A549 (cell line): ENCODE measurements at regions not wholly inside any gene's neighbourhood (a gene's known extent, or its start where the extent isn't known, plus 50 kb on each side); places are given as distances from the start of the nearest gene placed in this dataset.
"Not testable (repeated sequence)": the region's sequence is repeated elsewhere in the genome, so short reads cannot be mapped to it uniquely, and the experiment has no call there.

Source experiments
- ATAC-seq, 2 experiments: fragments of 200-7000 bp in 1 of 2; fragments of >200 bp in 1 of 2; cut with Nextera tagmentation in 1 of 2; cut with Tn5 transposase in 1 of 2; 3 replicates each; pipeline versions ENCODE4 v1.8.0 to v1.9.1; 2018 to 2020; ENCODE audit warnings: mild to moderate bottlenecking in 1 of 2, moderate library complexity in 1 of 2
- CTCF ChIA-PET: fragments of 300-600 bp; sonication (Branson Sonifier 250); formaldehyde crosslinking; extraction: SDS; loops from one replicate; lab custom pipeline; 2021; ENCODE audit warnings: antibody characterized with exemption, inconsistent platforms; lab: Yijun Ruan, JAX
- POLR2A ChIA-PET: fragments of 350-600 bp; formaldehyde crosslinking; extraction: SDS; loops from one replicate; lab custom pipeline; 2021; ENCODE audit warnings: antibody characterized with exemption, inconsistent platforms; lab: Yijun Ruan, JAX
- DNase-seq, 2 experiments: peaks; one replicate each; pipeline versions ENCODE4 v3.0.0 to v3.0.0-alpha.2; 2011 to 2016; ENCODE audit warnings: low read depth in 1 of 2, low spot score in 1 of 2
- FAIRE-seq: peaks from 2 replicates; lab custom pipeline; 2011; peaks lifted over from hg19 to GRCh38; lab: Jason Lieb, UNC
- H3K27ac ChIP-seq, 2 experiments: fragments of >200 bp; sonication (Bioruptor Twin); formaldehyde crosslinking; 3 replicates each; pipeline ENCODE4 v1.5.1; 2016 to 2017
- H3K4me1 ChIP-seq: fragments of >200 bp; sonication (Bioruptor Twin); formaldehyde crosslinking; 3 replicates; pipeline ENCODE4 v1.6.1; 2016
- H3K4me2 ChIP-seq: fragments of >200 bp; sonication (Bioruptor Twin); formaldehyde crosslinking; 3 replicates; pipeline ENCODE4 v1.6.1; 2016
- H3K4me3 ChIP-seq: fragments of >200 bp; sonication (Bioruptor Twin); formaldehyde crosslinking; 3 replicates; pipeline ENCODE4 v1.5.1; 2016
- H3K9me3 ChIP-seq: fragments of >200 bp; sonication (Bioruptor Twin); formaldehyde crosslinking; 3 replicates; pipeline ENCODE4 v1.6.1; 2016
- ATOH8 ChIP-seq: fragments of 250-450 bp; sonication (Bioruptor Pico); IDR thresholded peaks from 2 replicates; pipeline ENCODE4 v1.5.0; 2020; ENCODE audit warnings: low read depth, mild to moderate bottlenecking, moderate library complexity
- BHLHE40 ChIP-seq: IDR thresholded peaks from 2 replicates; pipeline ENCODE4 v1.6.1; 2012; ENCODE audit warnings: low read depth, low read length, inconsistent platforms
- CBX8 ChIP-seq: fragments of 200-600 bp; sonication (generic); IDR thresholded peaks from 2 replicates; pipeline ENCODE4 v1.6.1; 2016
- CEBPB ChIP-seq, 2 experiments: fragments of >200 bp in 1 of 2; sonication (Bioruptor Twin) in 1 of 2; formaldehyde crosslinking in 1 of 2; IDR thresholded peaks; 2 replicates each; pipeline ENCODE4 v1.6.1; 2012 to 2016
- CHD2 ChIP-seq: fragments of 150-350 bp; IDR thresholded peaks from 2 replicates; pipeline ENCODE4 v1.6.1; 2014; ENCODE audit warnings: low read length; ENCODE audit not compliant: partially characterized antibody
- CHD4 ChIP-seq: fragments of 200-600 bp; sonication (generic); IDR thresholded peaks from 2 replicates; pipeline ENCODE4 v1.6.1; 2016; ENCODE audit warnings: antibody characterized with exemption, mild to moderate bottlenecking, borderline replicate concordance
- E2F6 ChIP-seq: IDR thresholded peaks from 2 replicates; pipeline ENCODE4 v1.6.1; 2012; ENCODE audit warnings: low read depth, borderline replicate concordance
- EP300 ChIP-seq, 2 experiments: fragments of >200 bp; sonication (Bioruptor Twin); formaldehyde crosslinking; IDR thresholded peaks; 2 replicates in 1 of 2; 3 replicates in 1 of 2; pipeline ENCODE4 v1.6.1; 2016 to 2017
- GATA3 ChIP-seq: IDR thresholded peaks from 2 replicates; pipeline ENCODE4 v1.6.1; 2012; ENCODE audit warnings: borderline replicate concordance
- HDAC2 ChIP-seq: fragments of 200-600 bp; sonication (generic); IDR thresholded peaks from 2 replicates; pipeline ENCODE4 v1.6.1; 2016
- HES2 ChIP-seq: fragments of >200 bp; sonication (Bioruptor Twin); formaldehyde crosslinking; IDR thresholded peaks from 2 replicates; pipeline ENCODE4 v1.6.1; 2016
- HEYL ChIP-seq: fragments of 250-450 bp; sonication (Bioruptor Pico); IDR thresholded peaks from 2 replicates; pipeline ENCODE4 v1.8.0; 2021; ENCODE audit warnings: mild to moderate bottlenecking, moderate library complexity
- HOXA7 ChIP-seq: fragments of 250-450 bp; sonication (Bioruptor Pico); IDR thresholded peaks from 2 replicates; pipeline ENCODE4 v1.5.0; 2020; ENCODE audit warnings: mild to moderate bottlenecking, moderate library complexity
- HOXB5 ChIP-seq: fragments of 250-450 bp; sonication (Bioruptor Pico); IDR thresholded peaks from 2 replicates; pipeline ENCODE4 v1.5.0; 2020; ENCODE audit warnings: mild to moderate bottlenecking, moderate library complexity
- JUNB ChIP-seq: fragments of >200 bp; sonication (Bioruptor Twin); formaldehyde crosslinking; IDR thresholded peaks from 2 replicates; pipeline ENCODE4 v1.6.1; 2016
- KDM5A ChIP-seq: fragments of 200-600 bp; sonication (generic); IDR thresholded peaks from 2 replicates; pipeline ENCODE4 v1.6.1; 2016; ENCODE audit warnings: antibody characterized with exemption, mild to moderate bottlenecking
- MAFK ChIP-seq: fragments of 450-650 bp; IDR thresholded peaks from 2 replicates; pipeline ENCODE4 v1.6.1; 2014; ENCODE audit not compliant: partially characterized antibody
- NR3C1 ChIP-seq: fragments of >200 bp; sonication (Bioruptor Twin); formaldehyde crosslinking; IDR thresholded peaks from 3 replicates; pipeline ENCODE4 v1.6.1; 2017
- PBX3 ChIP-seq: IDR thresholded peaks from 2 replicates; pipeline ENCODE4 v1.6.1; 2012
- POLR2A ChIP-seq: IDR thresholded peaks from 2 replicates; pipeline ENCODE4 v1.6.1; 2012; ENCODE audit warnings: mild to moderate bottlenecking, low read length
- POLR2AphosphoS2 ChIP-seq: conservative IDR thresholded peaks from 2 replicates; pipeline ENCODE4 v1.6.1; 2012; ENCODE audit warnings: low read length, improper control_type of control experiment, inconsistent platforms
- RNF2 ChIP-seq: fragments of 200-600 bp; sonication (generic); IDR thresholded peaks from 2 replicates; pipeline ENCODE4 v1.6.1; 2016; ENCODE audit warnings: low read depth, mild to moderate bottlenecking, antibody characterized with exemption, moderate library complexity, borderline replicate concordance
- SMC3 ChIP-seq: fragments of >200 bp; sonication (Bioruptor Twin); formaldehyde crosslinking; IDR thresholded peaks from 3 replicates; pipeline ENCODE4 v1.6.1; 2018; ENCODE audit warnings: inconsistent platforms
- SREBF2 ChIP-seq: fragments of 450-650 bp; IDR thresholded peaks from 2 replicates; pipeline ENCODE4 v1.6.1; 2014; ENCODE audit warnings: mild to moderate bottlenecking, moderate library complexity
- TFCP2L1 ChIP-seq: fragments of 250-450 bp; sonication (Bioruptor Pico); IDR thresholded peaks from 2 replicates; pipeline ENCODE4 v1.5.0; 2021; ENCODE audit warnings: mild to moderate bottlenecking
- TP53 ChIP-seq: fragments of 250-450 bp; sonication (Bioruptor Pico); IDR thresholded peaks from 2 replicates; pipeline ENCODE4 v1.5.0; 2021; ENCODE audit warnings: mild to moderate bottlenecking, moderate library complexity
- ZC3H11A ChIP-seq: fragments of 450-650 bp; IDR thresholded peaks from 2 replicates; pipeline ENCODE4 v1.6.1; 2014; ENCODE audit warnings: antibody characterized with exemption, mild to moderate bottlenecking
- ZSCAN20 ChIP-seq: fragments of 250-450 bp; sonication (Bioruptor Pico); IDR thresholded peaks from 2 replicates; pipeline ENCODE4 v1.8.0; 2022; ENCODE audit warnings: mild to moderate bottlenecking, moderate library complexity
- WGBS: methylation state at CpG from one replicate; pipeline ENCODE4 v1.1.6; 2017; ENCODE audit errors: missing lambda C conversion rate; 5-methylcytosine and 5-hydroxymethylcytosine counted together

GRCh38 chr7:34445653-34446052 lies 212.4 kb upstream of the NPSR1 start (continued):
- TF ChIP-seq SREBF2 (no peak), EP300 (IDR thresholded peaks at IDR 0.05) (no peak), HOXA7 (CRISPR knock-in tag) (no peak), KDM5A (no peak), ZC3H11A (no peak), HOXB5 (CRISPR knock-in tag) (no peak), RNF2 (no peak), TFCP2L1 (CRISPR knock-in tag) (no peak)

GRCh38 chr7:34448531-34448930 lies 209.5 kb upstream of the NPSR1 start:
- CTCF ChIA-PET, H3K4me2 ChIP-seq, H3K4me3 ChIP-seq, POLR2A ChIA-PET, DNase-seq, ATAC-seq, H3K27ac ChIP-seq, H3K9me3 ChIP-seq, FAIRE-seq: not testable (repeated sequence)
- 41% methylated on average over 2 of the region's 2 CpGs for WGBS
- peaks cover 23% of the 10 kb centered on the region for H3K4me1 ChIP-seq

GRCh38 chr7:34449765-34450164 lies 208.3 kb upstream of the NPSR1 start:
- peak; percentile 74 for TF ChIP-seq MAFK
- no peak for TF ChIP-seq CEBPB (IDR thresholded peaks at IDR 0.05)
- no peak for TF ChIP-seq CHD4
- TF ChIP-seq NR3C1, result no peak
- POLR2A ChIA-PET, result no interaction called here
- H3K27ac ChIP-seq, result no peak overlapping the region
- peaks cover 27% of the 10 kb centered on the region for H3K4me1 ChIP-seq
- WGBS, result 51% methylated on average over 1 of the region's 1 CpG
- H3K9me3 ChIP-seq, result no peaks in the 10 kb centered on the region
- DNase-seq (no peak), FAIRE-seq (no peak), ATAC-seq (no peak)
- no peak overlapping the region for H3K4me2 ChIP-seq
- CTCF ChIA-PET, result no interaction called here
- no peak overlapping the region for H3K4me3 ChIP-seq

GRCh38 chr7:34451183-34451582 lies 206.8 kb upstream of the NPSR1 start:
- FAIRE-seq, result no peak
- 97% methylated on average over 1 of the region's 1 CpG for WGBS
- ChIA-PET POLR2A (no interaction called here), CTCF (interaction anchor here (0.7 to 2.4 kb wide), 3 partner anchors 21 to 131 kb away, joined by 3 to 10 read pairs (median 3); no protein-coding TSS in a partner anchor)
- Histone ChIP-seq H3K9me3 (no peaks in the 10 kb centered on the region), H3K4me2 (peak overlapping the region; percentile 61), H3K4me3 (no peak overlapping the region), H3K27ac (peak overlapping the region; percentile 60 to 66; a peak in 5 of 6 replicates), H3K4me1 (peaks cover 27% of the 10 kb centered on the region)
- peak; percentile 54 to 63; a peak in 4 of 6 replicates for ATAC-seq
- TF ChIP-seq KDM5A, result no peak
- no peak for TF ChIP-seq JUNB
- TF ChIP-seq GATA3, result no peak
- no peak for TF ChIP-seq HES2
- TF ChIP-seq CHD2, result no peak
- TF ChIP-seq PBX3, result no peak
- no peak for TF ChIP-seq BHLHE40
- no peak for TF ChIP-seq SMC3
- TF ChIP-seq HEYL (CRISPR knock-in tag), result no peak
- TF ChIP-seq RNF2, result no peak
- TF ChIP-seq ATOH8 (CRISPR knock-in tag), result no peak
- no peak for TF ChIP-seq HOXB5 (CRISPR knock-in tag)
- TF ChIP-seq HDAC2, result no peak
- no peak for TF ChIP-seq POLR2AphosphoS2
- no peak for TF ChIP-seq POLR2A
- no peak for TF ChIP-seq NR3C1
- no peak for TF ChIP-seq ZSCAN20 (CRISPR knock-in tag)
- TF ChIP-seq E2F6, result no peak
- no peak for TF ChIP-seq CBX8
- TF ChIP-seq TP53, result no peak
- DNase-seq, result no peak
